PC-9 (cell line): ENCODE measurements at regions not wholly inside any gene's neighbourhood (a gene's known extent, or its start where the extent isn't known, plus 50 kb on each side); places are given as distances from the start of the nearest gene placed in this dataset.

Experiments used
- BruUV-seq: library from RNA; stranded (reverse); fragments of 400-500 nt; replicated peaks from 2 replicates; lab custom pipeline; 2021; lab: Mats Ljungman, UMichigan
- CTCF ChIA-PET: fragments of 300-600 bp; sonication (Branson Sonifier 250); formaldehyde crosslinking; loops from one replicate; lab custom pipeline; 2022; ENCODE audit warnings: antibody characterized with exemption; lab: Charles Lee
- POLR2A ChIA-PET: fragments of 300-600 bp; sonication (Branson Sonifier 250); formaldehyde crosslinking; loops from one replicate; lab custom pipeline; 2022; ENCODE audit warnings: antibody characterized with exemption; ENCODE audit not compliant: unreplicated experiment; lab: Charles Lee
- DNase-seq, 2 experiments: peaks; one replicate each; pipeline versions ENCODE4 v3.0.0 to v3.0.0-alpha.2; 2015 to 2022; ENCODE audit warnings: mixed read lengths in 1 of 2
- H2AFZ ChIP-seq: fragments of 200-600 bp; sonication (generic); 2 replicates; pipeline ENCODE4 v1.8.1; 2017; ENCODE audit warnings: antibody characterized with exemption
- H3F3A ChIP-seq: fragments of 200-600 bp; sonication (generic); 2 replicates; pipeline ENCODE4 v1.8.1; 2017; ENCODE audit warnings: antibody characterized with exemption, mild to moderate bottlenecking, low read depth; ENCODE audit not compliant: insufficient read depth
- H3K27ac ChIP-seq: fragments of 200-600 bp; sonication (generic); 2 replicates; pipeline ENCODE4 v1.6.1; 2016; ENCODE audit warnings: mixed run types
- H3K27me3 ChIP-seq: fragments of 200-600 bp; sonication (generic); 2 replicates; pipeline ENCODE4 v1.6.1; 2016; ENCODE audit warnings: low read depth, mixed run types; ENCODE audit not compliant: insufficient read depth
- H3K36me3 ChIP-seq: fragments of 200-600 bp; sonication (generic); 2 replicates; pipeline ENCODE4 v1.6.1; 2016; ENCODE audit warnings: low read depth, mixed run types
- H3K4me1 ChIP-seq: fragments of 200-600 bp; sonication (generic); replicated peaks from 2 replicates; pipeline ENCODE4 v1.6.1; 2016; ENCODE audit warnings: mixed run types; ENCODE audit not compliant: insufficient read depth
- H3K4me2 ChIP-seq: fragments of 200-600 bp; sonication (generic); 2 replicates; pipeline ENCODE4 v1.6.1; 2017; ENCODE audit warnings: mixed run types
- H3K4me3 ChIP-seq: fragments of 200-600 bp; sonication (generic); 2 replicates; pipeline ENCODE4 v1.6.1; 2016; ENCODE audit warnings: mixed run types
- H3K79me2 ChIP-seq: fragments of 200-600 bp; sonication (generic); 2 replicates; pipeline ENCODE4 v1.6.1; 2017; ENCODE audit warnings: low read depth, mixed run types
- H3K9me2 ChIP-seq: fragments of 200-600 bp; sonication (generic); 2 replicates; pipeline ENCODE4 v1.8.1; 2017; ENCODE audit warnings: mild to moderate bottlenecking; ENCODE audit not compliant: insufficient read depth
- H3K9me3 ChIP-seq: fragments of 200-600 bp; sonication (generic); 2 replicates; pipeline ENCODE4 v1.8.1; 2016; ENCODE audit warnings: low read depth; ENCODE audit not compliant: insufficient read depth
- H4K20me1 ChIP-seq: fragments of 200-600 bp; sonication (generic); 2 replicates; pipeline ENCODE4 v1.8.1; 2017; ENCODE audit not compliant: insufficient read depth
- CTCF ChIP-seq: fragments of 200-600 bp; sonication (generic); conservative IDR thresholded peaks from 2 replicates; pipeline ENCODE4 v1.6.1; 2017; ENCODE audit warnings: mixed run types, antibody characterized with exemption, mild to moderate bottlenecking, moderate library complexity
- EZH2 ChIP-seq: fragments of 200-600 bp; sonication (generic); IDR thresholded peaks from 2 replicates; pipeline ENCODE4 v1.8.0; 2017; ENCODE audit warnings: antibody characterized with exemption, low read depth
- intact Hi-C: fragments of 100-400 bp; cut with micrococcal nuclease; formaldehyde crosslinking; loops from one replicate; pipeline ENCODE4 v1.10.0; 2022; ENCODE audit not compliant: unreplicated experiment

GRCh38 chr5:8553364-8553763 lies 684.4 kb downstream of the MTRR start:
- ChIA-PET POLR2A (no interaction called here), CTCF (no interaction called here)
- no TSS peak for BruUV-seq
- Histone ChIP-seq H3K9me3 (0 out of 2 replicates have a peak, but pooled peaks cover 5% of the 10 kb centered on the region), H3K27ac (no peak overlapping the region), H3K4me2 (no peak overlapping the region), H3K4me3 (no peak overlapping the region), H3K27me3 (peaks cover 21% of the 10 kb centered on the region), H3K9me2 (no peaks in the 10 kb centered on the region), H3K36me3 (no peaks in the 10 kb centered on the region), H3K79me2 (no peaks in the 10 kb centered on the region), H3K4me1 (no peaks in the 10 kb centered on the region), H2AFZ (no peak overlapping the region), H3F3A (no peaks in the 10 kb centered on the region), H4K20me1 (no peaks in the 10 kb centered on the region)
- intact Hi-C loops, result no loop called here
- TF ChIP-seq CTCF (no peak), EZH2 (no peak)
- no peak for DNase-seq

DNA sequence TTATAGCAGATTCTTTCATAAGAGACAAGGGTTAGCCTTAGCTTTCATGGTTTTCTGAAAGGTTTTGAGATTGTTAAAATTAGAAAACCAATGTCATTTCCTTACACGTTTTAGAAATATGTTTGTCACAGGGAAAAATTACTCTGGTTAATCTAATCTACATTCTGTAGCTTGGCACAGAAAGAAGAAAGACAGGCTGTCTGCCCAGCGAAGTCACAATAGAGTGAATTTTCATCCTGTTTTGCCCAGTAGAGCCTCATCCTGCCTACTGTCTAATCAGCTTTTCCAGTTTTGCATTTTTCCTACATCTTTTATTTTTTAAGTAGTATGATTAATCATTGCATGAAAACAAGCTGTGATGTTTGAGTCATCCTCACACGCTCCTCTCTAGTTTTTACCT lies 688.8 kb downstream of the MTRR start:
- H2AFZ ChIP-seq, result no peak overlapping the region
- POLR2A ChIA-PET, result no interaction called here
- intact Hi-C loops, result no loop called here
- H3K27me3 ChIP-seq, result 0 out of 2 replicates have a peak, but pooled peaks cover 4% of the 10 kb centered on the region
- no peak for DNase-seq
- H3K4me2 ChIP-seq, result no peak overlapping the region
- no peak overlapping the region for H3K27ac ChIP-seq
- BruUV-seq, result no TSS peak
- H3K4me1 ChIP-seq, result no peaks in the 10 kb centered on the region
- TF ChIP-seq EZH2 (no peak), CTCF (no peak)
- no peaks in the 10 kb centered on the region for H3K79me2 ChIP-seq
- H3K9me2 ChIP-seq, result no peaks in the 10 kb centered on the region
- 0 out of 2 replicates have a peak, but pooled peaks cover 5% of the 10 kb centered on the region for H3K9me3 ChIP-seq
- no peaks in the 10 kb centered on the region for H4K20me1 ChIP-seq
- H3K36me3 ChIP-seq, result no peaks in the 10 kb centered on the region
- CTCF ChIA-PET, result no interaction called here
- no peak overlapping the region for H3K4me3 ChIP-seq
- no peaks in the 10 kb centered on the region for H3F3A ChIP-seq

DNA sequence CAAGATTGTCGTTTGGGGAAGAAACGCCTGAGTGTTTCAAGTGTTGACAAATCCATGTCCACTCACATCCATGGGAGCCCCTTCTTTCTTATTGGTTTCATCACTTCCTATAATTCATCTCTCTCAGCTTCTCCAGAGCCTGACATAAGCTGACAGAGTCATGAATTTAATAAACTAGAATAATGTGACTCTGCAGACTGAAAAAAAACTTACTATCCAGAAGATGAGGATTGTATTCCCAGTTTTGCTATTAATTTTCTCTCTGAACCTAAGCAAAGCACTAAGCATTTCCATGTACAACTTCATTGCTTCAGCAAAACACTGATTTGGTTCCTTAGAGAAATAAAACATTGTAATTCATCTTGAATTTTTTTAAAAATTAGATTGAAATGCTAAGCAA lies 691.8 kb downstream of the MTRR start:
- H3K36me3 ChIP-seq, result no peaks in the 10 kb centered on the region
- H3K9me2 ChIP-seq, result no peaks in the 10 kb centered on the region
- no peak overlapping the region for H2AFZ ChIP-seq
- POLR2A ChIA-PET, result no interaction called here
- H3K4me2 ChIP-seq, result no peak overlapping the region
- CTCF ChIA-PET, result interaction anchor here (0.6 kb wide), 1 partner anchor 220 kb away, joined by 3 read pairs; no protein-coding TSS in a partner anchor
- no peak overlapping the region for H3K4me3 ChIP-seq
- BruUV-seq, result no TSS peak
- no peaks in the 10 kb centered on the region for H3F3A ChIP-seq
- no peaks in the 10 kb centered on the region for H4K20me1 ChIP-seq
- TF ChIP-seq EZH2, result no peak
- TF ChIP-seq CTCF, result no peak
- H3K4me1 ChIP-seq, result no peaks in the 10 kb centered on the region
- no peaks in the 10 kb centered on the region for H3K9me3 ChIP-seq
- H3K79me2 ChIP-seq, result no peaks in the 10 kb centered on the region
- intact Hi-C loops, result no loop called here
- no peak for DNase-seq
- no peak overlapping the region for H3K27ac ChIP-seq
- peaks cover 9% of the 10 kb centered on the region; the same call in 1 of the 2 replicates for H3K27me3 ChIP-seq
